Hepatocyte (in vitro differentiated cells): ENCODE measurements at regions not wholly inside any gene's neighbourhood (a gene's known extent, or its start where the extent isn't known, plus 50 kb on each side); places are given as distances from the start of the nearest gene placed in this dataset.
"Not testable (repeated sequence)": the region's sequence is repeated elsewhere in the genome, so short reads cannot be mapped to it uniquely, and the experiment has no call there.

Experiments used
- CTCF ChIP-seq: fragments of 200-600 bp; sonication (generic); IDR thresholded peaks from 2 replicates; pipeline ENCODE4 v1.5.1; 2016; ENCODE audit warnings: antibody characterized with exemption, mild to moderate bottlenecking; ENCODE audit not compliant: poor library complexity
- EZH2 ChIP-seq: fragments of 200-600 bp; sonication (generic); IDR thresholded peaks from 2 replicates; pipeline ENCODE4 v1.6.1; 2016; ENCODE audit warnings: antibody characterized with exemption, mild to moderate bottlenecking, borderline replicate concordance
- EZH2phosphoT487 ChIP-seq: fragments of 200-600 bp; sonication (generic); IDR thresholded peaks from one replicate; pipeline ENCODE4 v1.6.1; 2018; ENCODE audit warnings: antibody characterized with exemption, mild to moderate bottlenecking, low read depth, moderate library complexity; ENCODE audit not compliant: unreplicated experiment, severe bottlenecking

DNA sequence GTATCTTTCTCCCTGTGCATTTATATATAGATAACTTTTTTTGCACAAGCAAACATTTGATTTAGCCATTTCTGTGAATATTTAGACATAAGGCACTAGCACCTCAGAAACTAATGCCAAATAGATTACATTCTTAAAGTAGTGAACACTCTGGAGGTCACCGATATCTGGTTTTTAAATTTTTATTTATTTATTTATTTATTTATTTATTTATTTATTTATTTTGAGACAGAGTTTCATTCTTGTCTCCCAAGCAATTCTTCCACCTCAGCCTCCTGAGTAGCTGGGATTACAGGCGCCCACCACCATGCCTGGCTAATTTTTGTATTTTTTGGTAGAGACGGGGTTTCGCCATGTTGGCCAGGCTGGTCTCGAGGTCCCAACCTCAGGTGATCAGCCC lies 67.9 kb upstream of the FST start:
- TF ChIP-seq EZH2, CTCF, EZH2phosphoT487: not testable (repeated sequence)
